ENCODE measurements at regions not wholly inside any gene's neighbourhood (a gene's known extent, or its start where the extent isn't known, plus 50 kb on each side); places are given as distances from the start of the nearest gene placed in this dataset.

GRCh38 chr9:85466834-85467233 is 274.9 kb downstream of the AGTPBP1 start:
- TF ChIP-seq CTCF (IDR thresholded peaks at IDR 0.05): no peak
- TF ChIP-seq POLR2A (IDR thresholded peaks at IDR 0.05): no peak
